Prostate gland (tissue), 2 donors: ENCODE measurements at regions not wholly inside any gene's neighbourhood (a gene's known extent, or its start where the extent isn't known, plus 50 kb on each side); places are given as distances from the start of the nearest gene placed in this dataset.

Experiments used
- DNase-seq: peaks from one replicate; pipeline ENCODE4 v3.0.0-alpha.2; 2019; ENCODE audit warnings: low spot score
- H3K27ac ChIP-seq, 2 donors: fragments of 200-600 bp; sonication (generic); 2 replicates each; pipeline ENCODE4 v1.5.1; 2017 to 2019
- H3K27me3 ChIP-seq: fragments of 200-600 bp; sonication (generic); replicated peaks from 2 replicates; pipeline ENCODE4 v1.5.1; 2019; ENCODE audit not compliant: insufficient read depth
- H3K36me3 ChIP-seq, 2 donors: fragments of 200-600 bp; sonication (generic); 1 replicate in 1 of 2; 2 replicates in 1 of 2; pipeline versions ENCODE4 v1.5.1 to v1.8.1; 2017 to 2019
- H3K4me1 ChIP-seq: fragments of 200-600 bp; sonication (generic); replicated peaks from 2 replicates; pipeline ENCODE4 v1.5.1; 2019
- H3K4me3 ChIP-seq, 2 donors: fragments of 200-600 bp; sonication (generic); 2 replicates each; pipeline ENCODE4 v1.5.1; 2017 to 2019
- H3K9me3 ChIP-seq: fragments of 200-600 bp; sonication (generic); 2 replicates; pipeline ENCODE4 v1.5.1; 2017
- CTCF ChIP-seq, 4 experiments: fragments of 200-600 bp in 2 of 4; fragments of 450-650 bp in 2 of 4; sonication (generic) in 2 of 4; IDR thresholded peaks; 1 replicate in 3 of 4; 2 replicates in 1 of 4; pipeline ENCODE4 v1.5.1; 2016 to 2019; ENCODE audit warnings: antibody characterized with exemption in 4 of 4, mild to moderate bottlenecking in 2 of 4, moderate library complexity in 2 of 4
- POLR2A ChIP-seq: fragments of 450-650 bp; IDR thresholded peaks from one replicate; pipeline ENCODE4 v1.6.1; 2016; ENCODE audit warnings: antibody characterized with exemption, mild to moderate bottlenecking
- POLR2AphosphoS5 ChIP-seq: sonication (generic); formaldehyde crosslinking; IDR thresholded peaks from one replicate; pipeline ENCODE4 v1.6.1; 2017; ENCODE audit warnings: antibody characterized with exemption
- WGBS: methylation state at CpG from one replicate; pipeline ENCODE4 v1.1.5; 2018; 5-methylcytosine and 5-hydroxymethylcytosine counted together
- intact Hi-C: fragments of 100-400 bp; cut with DNase I; formaldehyde crosslinking; loops from one replicate; pipeline ENCODE4 v1.14.2; 2022

- intact Hi-C loops = no loop called here
- Histone ChIP-seq H3K4me1 (no peaks in the 10 kb centered on the region), H3K27ac (no peak overlapping the region), H3K4me3 (no peak overlapping the region), H3K27me3 (no peaks in the 10 kb centered on the region), H3K9me3 (no peaks in the 10 kb centered on the region), H3K36me3 (no peaks in the 10 kb centered on the region)
- no peak for DNase-seq
- 77% methylated on average over 6 of the region's 6 CpGs for WGBS
- TF ChIP-seq POLR2AphosphoS5 (no peak), POLR2A (no peak)
Measured at GRCh38 chr2:59077981-59078531, 836.9 kb upstream of the FANCL start.

- Histone ChIP-seq H3K4me3 (no peak overlapping the region), H3K36me3 (no peaks in the 10 kb centered on the region), H3K27me3 (no peaks in the 10 kb centered on the region), H3K9me3 (no peaks in the 10 kb centered on the region), H3K4me1 (no peaks in the 10 kb centered on the region), H3K27ac (no peak overlapping the region)
- no peak for TF ChIP-seq POLR2AphosphoS5
- TF ChIP-seq CTCF (IDR thresholded peaks at IDR 0.05) = no peak
- no peak for TF ChIP-seq POLR2A
- intact Hi-C loops = no loop called here
- no peak for DNase-seq
- 63% methylated on average over 6 of the region's 6 CpGs for WGBS
Measured at GRCh38 chr2:59077026-59077725, 836.1 kb upstream of the FANCL start.

- Histone ChIP-seq H3K9me3 (no peaks in the 10 kb centered on the region), H3K4me1 (no peaks in the 10 kb centered on the region), H3K27me3 (no peaks in the 10 kb centered on the region), H3K36me3 (no peaks in the 10 kb centered on the region), H3K27ac (no peak overlapping the region), H3K4me3 (no peak overlapping the region)
- WGBS = 30% methylated on average over 5 of the region's 5 CpGs
- TF ChIP-seq POLR2AphosphoS5 (no peak), CTCF (IDR thresholded peaks at IDR 0.05) (no peak), POLR2A (no peak)
- DNase-seq = no peak
- intact Hi-C loops = no loop called here
Measured at GRCh38 chr2:59076079-59076619, 835.0 kb upstream of the FANCL start.

- H3K27ac ChIP-seq = no peak overlapping the region
- no peaks in the 10 kb centered on the region for H3K4me1 ChIP-seq
- H3K27me3 ChIP-seq = no peaks in the 10 kb centered on the region
- intact Hi-C loops = no loop called here
- H3K9me3 ChIP-seq = no peaks in the 10 kb centered on the region
- H3K4me3 ChIP-seq = no peak overlapping the region
- no peaks in the 10 kb centered on the region for H3K36me3 ChIP-seq
- TF ChIP-seq CTCF (IDR thresholded peaks at IDR 0.05) (no peak), POLR2A (no peak), POLR2AphosphoS5 (no peak)
- 75% methylated on average over 3 of the region's 3 CpGs for WGBS
- DNase-seq = no peak
Measured at GRCh38 chr2:59074071-59074470, 832.9 kb upstream of the FANCL start.

- no peak for TF ChIP-seq POLR2AphosphoS5
- no peak for TF ChIP-seq POLR2A
- no peak for TF ChIP-seq CTCF (IDR thresholded peaks at IDR 0.05)
- intact Hi-C loops = no loop called here
- Histone ChIP-seq H3K27ac (no peak overlapping the region), H3K4me3 (no peak overlapping the region), H3K4me1 (no peaks in the 10 kb centered on the region), H3K27me3 (no peaks in the 10 kb centered on the region), H3K9me3 (no peaks in the 10 kb centered on the region), H3K36me3 (no peaks in the 10 kb centered on the region)
- DNase-seq = no peak
- WGBS = 83% methylated on average over 6 of the region's 6 CpGs
Measured at GRCh38 chr2:59073286-59073685, 832.2 kb upstream of the FANCL start.
